SK-N-MC (cell line): ENCODE measurements at regions not wholly inside any gene's neighbourhood (a gene's known extent, or its start where the extent isn't known, plus 50 kb on each side); places are given as distances from the start of the nearest gene placed in this dataset.

Experiments
- EZH2 ChIP-seq: fragments of 200-600 bp; sonication (generic); IDR thresholded peaks from one replicate; pipeline ENCODE4 v1.6.1; 2017; ENCODE audit warnings: antibody characterized with exemption
- FOXP2 ChIP-seq: optimal IDR thresholded peaks from 2 replicates; pipeline ENCODE3; 2011; ENCODE audit warnings: mild to moderate bottlenecking, moderate library complexity; ENCODE audit not compliant: insufficient read depth; ENCODE audit errors: extremely low read length, control extremely low read depth
- POLR2AphosphoS5 ChIP-seq: IDR thresholded peaks from 2 replicates; pipeline ENCODE4 v1.6.1; 2012; ENCODE audit warnings: mild to moderate bottlenecking, low read depth, low read length, borderline replicate concordance

GRCh38 chr12:30108666-30109065, 324.9 kb upstream of the TMTC1 start:
- TF ChIP-seq POLR2AphosphoS5 (no peak), EZH2 (no peak), FOXP2 (no peak)
